HG02885 (cell line): ENCODE measurements at regions not wholly inside any gene's neighbourhood (a gene's known extent, or its start where the extent isn't known, plus 50 kb on each side); places are given as distances from the start of the nearest gene placed in this dataset.

Source experiments
- ATAC-seq: cut with Tn5 transposase; IDR thresholded peaks from one replicate; pipeline ENCODE4 v1.9.1; 2021; ENCODE audit warnings: mild to moderate bottlenecking; ENCODE audit not compliant: unreplicated experiment, poor library complexity

DNA sequence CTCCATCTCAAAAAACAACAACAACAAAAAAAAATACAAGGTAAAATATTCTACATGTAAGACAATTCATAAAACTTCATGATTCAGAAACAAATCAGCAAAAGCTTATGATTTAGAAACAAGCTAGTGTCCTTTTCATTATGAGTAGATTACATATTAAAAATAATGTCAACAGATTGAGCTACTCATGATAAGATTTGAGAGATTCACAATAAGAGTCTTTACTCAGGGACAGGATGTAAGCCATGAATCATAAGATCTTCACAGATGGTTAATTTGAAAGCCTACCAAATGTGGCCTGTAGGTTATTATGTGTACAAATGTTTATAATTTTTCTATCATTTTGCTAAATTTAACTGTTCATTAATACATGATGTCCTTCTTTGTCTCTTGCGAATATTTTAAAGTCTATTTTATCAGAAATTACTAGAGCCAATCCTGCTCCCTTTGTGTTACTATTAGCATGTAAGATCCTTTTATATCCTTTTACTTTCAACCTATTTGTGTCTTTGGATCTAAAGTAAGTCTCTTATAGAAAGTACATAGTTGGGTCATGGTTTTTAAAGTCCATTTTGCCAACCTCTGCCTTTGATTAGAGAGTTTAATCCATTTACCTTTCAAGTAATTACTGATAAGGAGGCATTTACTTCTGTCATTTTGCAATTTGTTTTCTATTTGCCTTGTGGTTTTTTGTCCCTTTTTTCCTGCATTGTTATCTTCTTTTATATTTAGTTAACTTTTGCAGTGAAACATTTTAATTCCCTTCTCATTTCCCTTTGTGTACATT lies 68.3 kb upstream of the RXFP2 start:
- no peak for ATAC-seq

DNA sequence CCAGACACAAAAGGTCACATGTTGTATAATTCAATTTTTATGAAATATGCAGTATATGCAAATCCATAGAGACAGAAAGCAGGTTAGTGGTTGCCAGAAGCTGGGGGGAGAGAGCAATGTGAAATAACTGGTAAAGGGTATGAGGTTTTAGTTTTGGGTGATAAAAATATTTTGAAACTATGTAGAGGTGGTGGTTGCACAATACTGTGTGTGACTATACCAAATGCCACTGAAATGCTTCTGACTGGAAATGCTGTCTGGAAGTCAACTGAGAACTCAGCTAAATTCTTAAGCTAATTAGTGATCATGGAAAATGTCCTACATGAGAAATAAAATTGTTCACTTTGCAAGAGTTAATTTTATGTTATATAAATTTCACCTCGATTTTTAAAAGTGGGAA lies 65.3 kb upstream of the RXFP2 start:
- ATAC-seq: no peak

DNA sequence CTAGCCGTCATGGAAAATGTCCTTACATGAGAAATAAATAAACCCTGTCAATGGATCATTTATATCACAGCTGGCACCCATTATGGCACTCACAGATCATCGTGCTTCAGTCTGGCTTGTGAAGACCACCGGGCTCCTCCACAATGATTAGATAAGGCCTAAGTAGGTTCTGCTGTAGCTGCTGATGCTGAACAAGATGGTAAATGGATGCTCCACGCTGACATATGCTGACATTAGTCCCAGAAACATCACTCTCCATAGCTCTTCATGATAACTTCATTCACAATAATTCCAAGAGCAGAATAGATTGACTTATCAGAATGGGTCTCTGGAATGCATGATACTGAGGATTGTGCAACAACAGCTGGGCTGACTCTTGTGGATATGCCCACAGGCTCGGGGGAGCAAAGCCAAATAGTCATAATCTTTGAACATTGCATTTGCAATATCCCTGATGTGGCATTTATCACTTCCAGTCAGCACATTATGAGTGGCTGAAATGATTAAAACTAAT lies 63.8 kb upstream of the RXFP2 start:
- no peak for ATAC-seq

DNA sequence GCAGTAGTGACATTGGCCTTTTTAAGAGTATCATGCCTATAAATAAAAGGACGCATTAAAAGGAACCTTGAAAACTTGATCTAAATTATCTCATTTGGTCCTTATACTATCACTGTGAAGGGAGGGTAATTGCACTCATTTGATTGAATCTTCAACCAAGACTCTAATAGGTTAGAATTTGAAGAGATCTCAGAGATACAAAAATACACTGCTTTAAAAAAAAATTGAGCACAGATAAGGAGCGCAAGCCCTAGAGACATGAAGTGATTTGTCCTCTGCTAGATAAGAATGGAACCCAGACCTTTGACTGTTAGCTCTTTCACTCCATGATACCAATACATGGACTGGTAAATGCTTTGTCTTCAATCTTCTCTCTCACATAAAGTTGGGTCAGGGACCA lies 58.2 kb upstream of the RXFP2 start:
- ATAC-seq: no peak

DNA sequence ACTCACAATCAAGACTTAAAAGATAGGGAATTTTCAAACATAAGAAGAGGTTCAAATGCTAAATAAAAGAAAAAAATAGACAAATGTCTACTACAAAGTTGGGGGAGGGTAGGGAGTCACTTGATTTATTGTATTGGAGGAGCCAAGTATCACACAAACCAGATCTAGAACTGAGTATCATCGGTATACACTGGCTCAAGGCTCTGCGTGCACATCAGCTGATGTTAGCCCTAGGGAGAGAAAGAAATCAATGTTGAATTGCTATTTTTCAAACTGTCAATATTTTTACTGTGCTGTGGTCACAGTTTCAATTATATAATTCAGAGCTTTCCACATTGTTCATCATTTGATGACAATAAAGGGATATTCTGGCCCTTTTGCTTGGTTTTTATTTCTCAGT lies 54.9 kb upstream of the RXFP2 start:
- no peak for ATAC-seq

DNA sequence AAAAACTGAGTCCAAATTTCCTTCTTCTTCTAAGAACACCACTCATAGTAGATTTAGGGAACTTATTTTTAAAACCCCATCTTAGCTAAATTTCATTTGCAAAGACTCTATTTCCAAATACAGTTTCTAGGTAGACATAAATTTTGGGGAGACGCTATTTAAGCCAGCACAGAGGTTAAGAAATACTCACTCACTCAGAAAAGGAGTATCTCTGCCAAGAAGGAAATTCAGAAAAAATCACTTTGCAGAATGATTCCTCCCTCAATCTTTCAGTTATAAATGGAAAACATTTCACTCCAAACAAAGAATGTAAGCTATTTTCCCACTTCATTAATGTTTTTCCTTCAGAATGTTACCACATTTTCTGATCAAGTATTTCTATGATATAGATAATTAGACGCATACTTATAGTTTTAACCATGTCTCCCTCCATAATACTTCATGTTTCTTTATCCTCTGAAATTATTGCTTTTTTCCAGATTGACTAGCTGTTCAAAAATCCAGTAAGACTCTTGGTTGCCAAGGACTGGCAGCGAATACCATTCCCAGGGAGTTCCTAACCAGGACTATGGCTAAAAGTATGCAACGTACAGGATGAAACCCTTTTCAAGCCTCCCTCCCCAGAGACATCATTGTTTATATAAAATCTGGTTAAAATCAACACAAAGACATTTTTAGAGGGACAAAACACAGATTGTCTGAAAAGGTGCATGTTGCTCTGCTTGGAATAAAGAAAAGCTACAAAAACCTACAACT lies 52.5 kb upstream of the RXFP2 start:
- no peak for ATAC-seq
